ENCODE measurements at regions not wholly inside any gene's neighbourhood (a gene's known extent, or its start where the extent isn't known, plus 50 kb on each side); places are given as distances from the start of the nearest gene placed in this dataset.

DNA sequence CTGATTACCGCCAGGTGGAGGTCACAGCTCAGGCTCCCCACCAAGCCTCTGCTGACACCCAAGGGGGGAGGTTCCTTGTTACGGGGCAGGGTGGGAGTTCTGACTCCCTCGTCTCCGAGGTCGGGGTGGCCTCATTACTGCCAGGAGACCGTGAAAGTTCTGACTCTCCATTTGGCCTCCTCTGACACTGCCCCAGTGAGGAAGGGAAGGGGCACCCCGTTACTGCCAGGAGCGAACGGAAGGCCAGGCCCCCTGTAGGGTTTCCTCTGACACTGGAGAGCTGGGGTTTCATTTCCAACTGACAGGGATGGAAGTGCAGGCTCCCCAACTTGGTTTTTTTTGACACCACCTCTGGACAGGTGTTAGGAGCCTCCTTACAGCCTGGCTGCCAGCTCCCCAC is 138.1 kb upstream of the EEPD1 start:
- Histone ChIP-seq H3K36me3 (no peaks in the 10 kb centered on the region), H3K27ac (no peak overlapping the region), H3K9me3 (no peaks in the 10 kb centered on the region), H3K4me3 (no peak overlapping the region), H3K27me3 (no peaks in the 10 kb centered on the region), H3K4me1 (no peaks in the 10 kb centered on the region)
- TF ChIP-seq, protein P1, sequence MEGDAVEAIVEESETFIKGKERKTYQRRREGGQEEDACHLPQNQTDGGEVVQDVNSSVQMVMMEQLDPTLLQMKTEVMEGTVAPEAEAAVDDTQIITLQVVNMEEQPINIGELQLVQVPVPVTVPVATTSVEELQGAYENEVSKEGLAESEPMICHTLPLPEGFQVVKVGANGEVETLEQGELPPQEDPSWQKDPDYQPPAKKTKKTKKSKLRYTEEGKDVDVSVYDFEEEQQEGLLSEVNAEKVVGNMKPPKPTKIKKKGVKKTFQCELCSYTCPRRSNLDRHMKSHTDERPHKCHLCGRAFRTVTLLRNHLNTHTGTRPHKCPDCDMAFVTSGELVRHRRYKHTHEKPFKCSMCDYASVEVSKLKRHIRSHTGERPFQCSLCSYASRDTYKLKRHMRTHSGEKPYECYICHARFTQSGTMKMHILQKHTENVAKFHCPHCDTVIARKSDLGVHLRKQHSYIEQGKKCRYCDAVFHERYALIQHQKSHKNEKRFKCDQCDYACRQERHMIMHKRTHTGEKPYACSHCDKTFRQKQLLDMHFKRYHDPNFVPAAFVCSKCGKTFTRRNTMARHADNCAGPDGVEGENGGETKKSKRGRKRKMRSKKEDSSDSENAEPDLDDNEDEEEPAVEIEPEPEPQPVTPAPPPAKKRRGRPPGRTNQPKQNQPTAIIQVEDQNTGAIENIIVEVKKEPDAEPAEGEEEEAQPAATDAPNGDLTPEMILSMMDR (IDR thresholded peaks at IDR 0.05) = no peak
- no peak for TF ChIP-seq POLR2A (IDR thresholded peaks at IDR 0.05)
- WGBS, 4 donors = 93 to 96% (median 94%) methylated on average over 8 to 9 of the region's 9 CpGs
- DNase-seq (no peak), ATAC-seq (no peak)
- intact Hi-C loops (cut with DNase I) = no loop called here

DNA sequence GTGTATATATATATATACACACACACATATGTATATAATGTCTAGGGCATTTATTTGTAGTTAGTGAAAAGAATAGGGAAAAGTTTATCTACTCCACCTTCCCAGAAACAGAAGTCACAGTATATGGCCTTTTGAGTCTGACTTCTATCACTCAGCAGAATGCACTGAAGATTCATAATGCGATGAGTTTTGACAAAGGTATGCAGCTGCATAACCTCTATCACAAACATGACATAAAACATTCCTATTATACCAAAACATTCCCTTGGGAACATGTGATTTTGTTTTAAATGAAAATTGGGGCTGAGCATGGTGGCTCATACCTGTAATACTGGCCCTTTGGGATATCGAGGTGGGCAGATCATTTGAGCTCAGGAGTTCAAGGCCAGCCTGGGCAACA is 137.3 kb upstream of the EEPD1 start:
- H3K27ac ChIP-seq = no peak overlapping the region
- ATAC-seq = no peak

DNA sequence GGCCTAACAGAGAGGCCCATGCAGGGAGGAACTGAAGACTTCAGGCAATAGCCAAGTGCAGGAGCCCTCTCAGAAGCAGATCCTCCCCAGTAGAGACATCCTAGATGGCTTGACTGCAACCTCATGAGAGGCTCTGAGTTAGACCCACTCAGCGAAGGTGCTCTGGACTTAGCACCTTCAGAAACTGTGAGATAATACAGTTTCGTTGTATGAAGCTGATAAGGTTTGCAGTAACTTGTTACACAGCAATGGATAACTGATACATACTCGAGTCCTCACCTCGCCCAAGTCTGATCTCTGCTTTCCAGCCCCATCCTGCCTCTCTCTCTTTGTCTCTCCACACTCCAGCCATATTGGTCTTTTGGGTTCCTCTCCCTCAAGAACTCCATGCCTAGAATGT is 136.4 kb upstream of the EEPD1 start:
- no peak for ATAC-seq
- 94 to 97% (median 97%) methylated on average over 4 of the region's 4 CpGs for WGBS, 4 donors
- no peak overlapping the region for H3K4me3 ChIP-seq

More for the DNA sequence above, 137.3 kb upstream of the EEPD1 start:
- Histone ChIP-seq H3K4me3 (no peak overlapping the region), H3K9me3 (no peaks in the 10 kb centered on the region), H3K27me3 (no peaks in the 10 kb centered on the region), H3K36me3 (no peaks in the 10 kb centered on the region), H3K4me1 (no peaks in the 10 kb centered on the region)
- no peak for DNase-seq
- WGBS, 4 donors = 77 to 83% (median 80%) methylated on average over 2 of the region's 2 CpGs
- intact Hi-C loops (cut with DNase I) = no loop called here
- TF ChIP-seq, protein P1 (IDR thresholded peaks at IDR 0.05) = no peak
- no peak for TF ChIP-seq POLR2A (IDR thresholded peaks at IDR 0.05)

DNA sequence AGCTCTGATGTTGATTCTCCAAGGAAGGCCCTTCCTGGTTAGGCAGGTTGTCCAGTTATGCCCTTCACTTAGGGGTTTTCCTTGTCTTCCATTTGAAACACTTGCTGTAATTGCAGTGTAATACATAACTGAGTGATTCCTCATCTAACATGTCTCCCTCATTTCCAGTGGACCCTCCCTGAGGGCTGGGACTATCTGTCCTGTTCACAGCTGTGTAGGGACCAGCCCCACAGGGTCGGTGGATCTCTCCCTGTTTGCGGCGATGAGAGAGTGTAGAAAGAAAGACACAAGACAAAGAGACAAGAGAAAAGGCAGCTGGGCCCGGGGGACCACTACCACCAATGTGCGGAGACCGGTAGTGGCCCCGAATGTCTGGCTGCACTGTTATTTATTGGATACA is 135.9 kb upstream of the EEPD1 start:
- no peak for ATAC-seq
- H3K9me3 ChIP-seq = no peaks in the 10 kb centered on the region
- no peak for TF ChIP-seq POLR2A (IDR thresholded peaks at IDR 0.05)
- TF ChIP-seq, protein P1 (IDR thresholded peaks at IDR 0.05) = no peak
- no peaks in the 10 kb centered on the region for H3K36me3 ChIP-seq
- no peak for DNase-seq
- H3K4me3 ChIP-seq = no peak overlapping the region
- H3K4me1 ChIP-seq = peaks cover 0 to 8% (median 0%) of the 10 kb centered on the region in 12 donors
- H3K27me3 ChIP-seq = no peaks in the 10 kb centered on the region
- 90 to 93% (median 91%) methylated on average over 7 of the region's 7 CpGs for WGBS, 4 donors
- intact Hi-C loops (cut with DNase I) = no loop called here
- H3K27ac ChIP-seq = no peak overlapping the region

More for the DNA sequence above, 136.4 kb upstream of the EEPD1 start:
- no peaks in the 10 kb centered on the region for H3K36me3 ChIP-seq
- H3K27ac ChIP-seq = no peak overlapping the region
- peaks cover 0 to 4% (median 0%) of the 10 kb centered on the region in 12 donors for H3K4me1 ChIP-seq
- no peak for DNase-seq
- H3K27me3 ChIP-seq = no peaks in the 10 kb centered on the region
- TF ChIP-seq, protein P1 (IDR thresholded peaks at IDR 0.05) = no peak
- TF ChIP-seq POLR2A (IDR thresholded peaks at IDR 0.05) = no peak
- H3K9me3 ChIP-seq = no peaks in the 10 kb centered on the region
- intact Hi-C loops (cut with DNase I) = no loop called here

Data from heart left ventricle (tissue), 16 donors.